ENCODE measurements at regions not wholly inside any gene's neighbourhood (a gene's known extent, or its start where the extent isn't known, plus 50 kb on each side); places are given as distances from the start of the nearest gene placed in this dataset. TPM values are rescaled to one million over a fixed set of nuclear protein-coding genes. Genes with fewer than 3 reads are reported as not detected.

GRCh38 chr1:164495905-164496304, 63.1 kb upstream of the PBX1 start:
- intact Hi-C loops (cut with DNase I): no loop called here
- H3K27ac ChIP-seq: no peak overlapping the region
- no peaks in the 10 kb centered on the region for H3K27me3 ChIP-seq
- no peaks in the 10 kb centered on the region for H3K36me3 ChIP-seq
- DNase-seq (ENCODE audit: extremely low spot score in 2 of 2): no peak
- no peak overlapping the region for H3K4me3 ChIP-seq
- no peaks in the 10 kb centered on the region for H3K9me3 ChIP-seq
- TF ChIP-seq POLR2A (IDR thresholded peaks at IDR 0.05): no peak
- TF ChIP-seq POLR2AphosphoS5 (IDR thresholded peaks at IDR 0.05; ENCODE audit: insufficient read depth in 1 of 2, low read depth in 1 of 2): no peak
- TF ChIP-seq CTCF (IDR thresholded peaks at IDR 0.05): no peak
- no peaks in the 10 kb centered on the region for H3K4me1 ChIP-seq

DNA sequence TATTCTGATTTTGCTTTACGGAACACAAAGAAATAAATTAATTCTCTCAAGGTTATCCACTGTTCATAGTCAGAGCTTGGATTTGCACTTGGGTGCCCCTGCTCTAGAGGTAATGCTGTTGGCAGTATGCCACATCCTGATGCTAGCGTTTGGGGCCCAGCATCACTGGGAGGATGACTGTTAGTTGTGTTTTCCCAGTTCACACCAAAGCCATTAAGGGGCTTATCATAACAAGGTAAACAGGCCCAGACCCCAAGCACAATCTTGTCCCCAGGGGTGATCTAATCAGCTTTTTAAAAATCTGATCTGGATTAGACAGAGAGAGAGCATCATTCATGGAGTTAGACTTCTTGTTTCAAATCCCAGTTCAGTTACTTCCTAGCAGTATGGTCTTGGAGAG, 60.2 kb upstream of the PBX1 start:
- Histone ChIP-seq H3K27me3 (no peaks in the 10 kb centered on the region), H3K36me3 (no peaks in the 10 kb centered on the region), H3K9me3 (no peaks in the 10 kb centered on the region), H3K27ac (no peak overlapping the region), H3K4me3 (no peak overlapping the region), H3K4me1 (no peaks in the 10 kb centered on the region)
- DNase-seq (ENCODE audit: extremely low spot score in 2 of 2): no peak
- intact Hi-C loops (cut with DNase I): no loop called here
- no peak for TF ChIP-seq POLR2A (IDR thresholded peaks at IDR 0.05)
- no peak for TF ChIP-seq CTCF (IDR thresholded peaks at IDR 0.05)
- no peak for TF ChIP-seq POLR2AphosphoS5 (IDR thresholded peaks at IDR 0.05; ENCODE audit: insufficient read depth in 1 of 2, low read depth in 1 of 2)

GRCh38 chr1:164504749-164505148, 54.2 kb upstream of the PBX1 start:
- intact Hi-C loops (cut with DNase I): no loop called here
- no peak overlapping the region for H3K4me3 ChIP-seq

More at GRCh38 chr1:164504749-164505148, 54.2 kb upstream of the PBX1 start:
- Histone ChIP-seq H3K27ac (no peak overlapping the region), H3K9me3 (no peaks in the 10 kb centered on the region), H3K27me3 (no peaks in the 10 kb centered on the region), H3K36me3 (no peaks in the 10 kb centered on the region), H3K4me1 (no peaks in the 10 kb centered on the region)
- no peak for TF ChIP-seq POLR2A (IDR thresholded peaks at IDR 0.05)
- TF ChIP-seq CTCF (IDR thresholded peaks at IDR 0.05): no peak
- TF ChIP-seq POLR2AphosphoS5 (IDR thresholded peaks at IDR 0.05; ENCODE audit: insufficient read depth in 1 of 2, low read depth in 1 of 2): peak in 1 of 2 donors; percentile 24
- no peak for DNase-seq (ENCODE audit: extremely low spot score in 2 of 2)

Small RNA genes lying in the stretch of these regions (small RNA-seq; reads per million reads assigned to genes)
- gene RF00012 (not detected), gene RNA5SP62 (not detected), gene RNA5SP63 (not detected), gene RNU5F-6P (not detected)
